NCI-H748 (cell line): ENCODE measurements at regions not wholly inside any gene's neighbourhood (a gene's known extent, or its start where the extent isn't known, plus 50 kb on each side); places are given as distances from the start of the nearest gene placed in this dataset.
"Not testable (repeated sequence)": the region's sequence is repeated elsewhere in the genome, so short reads cannot be mapped to it uniquely, and the experiment has no call there.

Experiments used
- DNase-seq: peaks from one replicate; lab custom pipeline; 2025; ENCODE audit not compliant: unreplicated experiment; lab: John Stamatoyannopoulos, UW

- no peak for DNase-seq
These were observed 103.6 kb upstream of the RMP24 start for GRCh38 chr18:35868915-35869314.

DNA sequence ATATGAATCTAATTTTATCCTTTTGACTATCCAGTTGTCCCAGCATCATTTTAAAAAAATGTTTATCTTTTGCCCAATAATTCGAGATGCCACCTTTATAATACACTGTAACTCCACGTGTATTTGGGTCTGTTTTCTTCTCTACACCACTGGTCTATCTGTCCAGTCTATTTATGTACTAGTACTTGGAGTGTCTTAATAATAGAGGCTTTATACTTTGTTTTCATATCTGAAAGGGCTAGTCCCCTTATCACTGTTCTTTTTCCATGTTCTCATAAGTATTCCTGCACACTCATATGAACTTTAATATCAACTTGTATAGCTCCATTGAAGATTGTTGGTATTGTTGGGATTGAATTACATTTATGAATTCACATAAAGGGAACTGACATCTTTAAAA, 101.1 kb upstream of the RMP24 start:
- DNase-seq = no peak

DNA sequence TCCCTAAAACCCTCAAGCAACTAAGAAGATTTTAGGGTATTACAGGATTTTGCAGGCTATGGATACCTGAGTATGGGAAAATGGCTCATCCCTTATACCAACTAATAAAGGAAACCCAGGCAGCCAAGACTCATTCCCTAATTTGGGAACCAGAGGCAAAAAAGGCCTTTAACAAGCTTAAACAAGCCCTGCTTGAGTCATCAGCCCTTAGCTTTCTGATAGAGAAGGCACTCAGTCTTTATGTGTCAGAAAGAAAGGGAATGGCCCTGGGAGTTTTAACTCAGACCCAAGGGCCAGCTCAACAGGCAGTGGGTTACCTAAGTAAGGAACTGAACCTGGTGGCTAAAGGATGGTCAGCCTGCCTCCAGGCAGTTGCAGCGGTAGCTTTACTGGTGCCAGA, 96.9 kb upstream of the RMP24 start:
- DNase-seq = no peak

DNA sequence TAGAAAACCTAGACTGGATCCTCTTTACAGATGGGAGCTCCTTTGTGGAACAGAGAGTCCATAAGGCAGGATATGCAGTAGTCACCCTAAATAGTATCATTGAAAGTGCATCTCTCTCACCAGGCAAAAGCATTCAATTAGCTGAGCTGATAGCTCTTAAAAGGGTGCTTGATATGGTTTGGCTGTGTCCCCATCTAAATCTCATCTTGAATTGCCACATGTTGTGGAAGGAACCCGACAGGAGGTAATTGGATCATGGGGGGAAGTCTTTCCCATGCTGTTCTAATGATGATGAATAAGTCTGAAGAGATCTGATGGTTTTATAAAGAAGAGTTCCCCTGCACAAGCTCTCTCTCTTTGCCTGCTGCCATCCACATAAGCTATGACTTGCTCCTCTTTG, 96.2 kb upstream of the RMP24 start:
- no peak for DNase-seq

GRCh38 chr18:35880788-35881455, 91.6 kb upstream of the RMP24 start:
- no peak for DNase-seq

- DNase-seq = no peak
These were observed 84.2 kb upstream of the RMP24 start for GRCh38 chr18:35888329-35888728.

- no peak for DNase-seq
These were observed 82.8 kb upstream of the RMP24 start for GRCh38 chr18:35889677-35890076.

DNA sequence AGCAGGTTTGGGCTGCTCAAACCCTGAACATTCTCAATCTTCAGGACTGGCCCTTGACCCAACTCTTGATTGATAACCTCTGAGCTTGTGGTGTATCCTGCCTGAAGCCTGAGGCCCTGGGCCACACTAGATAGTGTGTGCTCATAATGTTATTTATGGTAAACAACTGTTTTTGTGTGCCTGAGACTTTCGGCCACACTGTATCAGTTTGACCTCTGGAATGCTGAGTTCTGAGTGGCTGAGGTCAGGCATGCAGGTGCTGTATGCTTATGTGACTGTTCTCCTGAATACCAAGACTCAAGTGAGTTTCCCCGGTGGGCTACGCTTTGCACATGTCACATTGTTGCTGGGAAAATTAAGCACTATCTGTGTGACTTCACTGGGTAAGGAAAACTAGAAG, 82.2 kb upstream of the RMP24 start:
- no peak for DNase-seq

DNA sequence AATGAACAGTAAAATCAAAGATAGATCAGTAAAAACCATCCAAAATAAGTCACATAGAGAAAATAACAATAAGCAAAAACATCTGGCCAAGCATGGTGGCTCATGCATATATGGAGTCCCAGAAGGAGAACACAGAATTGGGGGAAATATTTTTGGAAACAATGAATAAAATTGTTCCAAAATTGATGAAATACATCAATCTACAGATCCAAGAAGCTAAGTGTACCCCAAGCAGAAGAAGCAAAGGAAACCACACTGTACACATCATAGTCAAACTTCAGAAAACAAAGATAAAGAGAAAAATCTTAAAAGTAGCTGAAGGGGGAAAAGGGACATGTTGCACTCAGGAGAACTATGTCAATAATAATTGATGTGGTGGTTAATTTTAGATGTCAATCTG, 80.4 kb upstream of the RMP24 start:
- no peak for DNase-seq

DNA sequence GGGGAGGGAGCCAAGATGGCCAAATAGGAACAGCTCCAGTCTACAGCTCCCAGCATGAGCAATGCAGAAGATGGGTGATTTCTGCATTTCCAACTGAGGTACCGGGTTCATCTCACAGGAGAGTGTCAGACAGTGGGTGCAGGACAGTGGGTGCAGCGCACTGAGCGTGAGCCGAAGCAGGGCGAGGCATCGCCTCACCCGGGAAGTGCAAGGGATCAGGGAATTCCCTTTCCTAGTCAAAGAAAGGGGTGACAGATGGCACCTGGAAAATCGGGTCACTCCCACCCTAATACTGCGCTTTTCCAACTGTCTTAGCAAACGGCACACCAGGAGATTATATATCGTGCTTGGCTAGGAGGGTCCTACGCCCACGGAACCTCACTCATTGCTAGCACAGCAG, 75.0 kb upstream of the RMP24 start:
- DNase-seq = not testable (repeated sequence)

GRCh38 chr18:35904389-35905037, 68.0 kb upstream of the RMP24 start:
- no peak for DNase-seq

- no peak for DNase-seq
These were observed 67.0 kb upstream of the RMP24 start for GRCh38 chr18:35905436-35905835.

- DNase-seq = not testable (repeated sequence)
These were observed 66.2 kb upstream of the RMP24 start for GRCh38 chr18:35906291-35906690.

GRCh38 chr18:35910327-35910726, 62.2 kb upstream of the RMP24 start:
- no peak for DNase-seq

DNA sequence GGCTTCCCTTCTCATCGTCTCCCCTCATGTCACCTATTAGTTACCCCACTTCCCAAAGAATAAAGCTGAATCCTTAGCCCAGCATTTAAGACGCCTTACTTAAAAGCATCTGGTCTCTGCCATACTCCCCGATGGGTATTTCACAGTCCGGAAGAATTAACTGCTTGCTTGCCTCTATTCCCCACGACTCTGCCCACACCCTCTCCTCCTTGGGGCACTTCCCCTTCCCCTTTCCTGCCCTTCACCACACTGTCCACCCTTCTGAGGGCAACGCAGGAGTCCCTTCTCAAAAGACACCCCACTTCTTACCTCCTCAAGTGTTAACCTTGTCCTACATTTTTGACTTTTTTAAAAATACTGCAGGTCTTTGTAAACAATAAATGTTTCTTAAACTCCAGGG, 60.1 kb upstream of the RMP24 start:
- no peak for DNase-seq

- DNase-seq = no peak
These were observed 57.4 kb upstream of the RMP24 start for GRCh38 chr18:35915056-35915455.

DNA sequence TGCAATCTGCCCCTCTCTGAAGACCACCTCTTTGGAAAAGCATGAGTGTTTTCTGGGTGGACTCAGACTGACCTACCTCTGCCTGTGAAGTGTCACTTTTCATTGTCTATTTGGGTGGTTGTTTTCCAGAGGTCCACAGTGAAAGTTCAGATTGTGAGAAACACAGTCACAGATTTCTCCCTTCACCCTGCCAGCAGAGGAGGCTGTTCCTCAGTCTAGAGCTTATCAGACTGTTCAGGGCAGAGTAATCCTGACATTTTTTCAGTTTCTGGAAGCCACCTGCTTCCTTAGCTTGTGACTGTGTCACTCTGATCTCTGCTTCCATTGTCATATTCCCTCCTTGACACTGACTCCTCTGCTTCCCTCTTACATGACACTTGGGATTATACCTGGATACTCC, 55.4 kb upstream of the RMP24 start:
- DNase-seq = no peak

DNA sequence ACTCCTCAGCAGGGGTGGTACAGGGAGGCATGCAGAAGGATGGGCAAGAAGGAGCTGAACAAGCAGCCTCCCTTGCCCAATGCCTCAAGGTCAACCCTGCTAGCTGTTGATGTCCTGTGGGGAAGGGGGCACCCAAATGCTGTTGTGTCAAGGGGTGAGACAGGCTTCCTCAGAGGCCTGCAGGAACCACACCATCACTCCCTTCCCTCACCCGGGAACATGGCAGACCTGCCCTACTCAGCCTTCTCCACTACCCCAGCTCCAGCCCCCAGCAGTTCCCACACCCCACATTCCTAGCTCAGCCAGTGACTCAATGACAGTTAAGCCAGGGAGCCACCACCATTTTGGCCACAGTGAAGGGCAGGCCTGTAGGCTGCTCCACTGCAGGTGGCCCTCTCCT, 53.9 kb upstream of the RMP24 start:
- DNase-seq = no peak

GRCh38 chr18:35919179-35919578, 53.3 kb upstream of the RMP24 start:
- no peak for DNase-seq

DNA sequence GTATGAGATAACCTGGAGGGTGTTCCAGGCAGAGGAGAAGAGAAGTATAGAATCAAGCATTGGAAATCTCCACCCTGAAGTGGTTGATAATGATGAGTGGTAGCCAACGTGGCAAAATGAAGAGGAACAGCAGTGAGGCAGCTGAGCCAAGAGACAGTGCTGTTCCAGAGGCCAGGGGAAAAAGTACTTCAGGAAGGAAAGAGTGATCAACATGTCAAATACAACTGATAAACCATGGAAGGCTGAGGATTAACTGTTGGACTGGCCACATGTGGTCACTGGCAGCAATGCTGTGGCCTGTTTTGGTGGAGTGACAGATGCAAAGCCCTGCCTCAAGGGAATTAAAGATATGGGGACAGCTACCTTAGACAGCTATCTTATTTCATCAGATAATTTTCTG, 51.9 kb upstream of the RMP24 start:
- DNase-seq = no peak
